GM12878 (cell line): ENCODE measurements at regions not wholly inside any gene's neighbourhood (a gene's known extent, or its start where the extent isn't known, plus 50 kb on each side); places are given as distances from the start of the nearest gene placed in this dataset.

Experiments
- ATAC-seq: fragments of 200-7000 bp; cut with Tn5 transposase; 3 replicates; pipeline ENCODE4 v1.9.1; 2020; ENCODE audit warnings: mild to moderate bottlenecking, moderate library complexity
- BruUV-seq: library from RNA; stranded (reverse); fragments of 400-500 nt; replicated peaks from 2 replicates; lab custom pipeline; 2021; lab: Mats Ljungman, UMichigan
- CTCF ChIA-PET: fragments of 300-600 bp; sonication (Branson Sonifier 250); formaldehyde crosslinking; extraction: SDS; loops from one replicate; lab custom pipeline; 2021; ENCODE audit warnings: inconsistent platforms; lab: Yijun Ruan, JAX
- POLR2A ChIA-PET: fragments of 350-600 bp; formaldehyde crosslinking; extraction: SDS; loops from one replicate; lab custom pipeline; 2021; ENCODE audit warnings: inconsistent platforms; lab: Charles Lee
- RAD21 ChIA-PET: fragments of 300-600 bp; sonication (Branson Sonifier 250); formaldehyde crosslinking; loops from one replicate; lab custom pipeline; 2023; ENCODE audit warnings: antibody characterized with exemption; ENCODE audit not compliant: unreplicated experiment; lab: Charles Lee
- SMC1A ChIA-PET: fragments of 300-600 bp; sonication (Branson Sonifier 250); formaldehyde crosslinking; loops from one replicate; lab custom pipeline; 2023; ENCODE audit not compliant: unreplicated experiment, uncharacterized antibody; lab: Charles Lee
- DNase-seq: peaks from one replicate; pipeline ENCODE4 v3.0.0-alpha.2; 2011; ENCODE audit warnings: low read depth, low spot score
- FAIRE-seq: peaks from 3 replicates; lab custom pipeline; 2011; peaks lifted over from hg19 to GRCh38; lab: Jason Lieb, UNC
- H2AFZ ChIP-seq: 2 replicates; pipeline ENCODE4 v1.6.0; 2011; ENCODE audit warnings: low read depth, low read length, control low read depth; ENCODE audit not compliant: control insufficient read depth
- H3K27ac ChIP-seq: 2 replicates; pipeline ENCODE4 v1.5.1; 2011; ENCODE audit warnings: control low read depth; ENCODE audit not compliant: control insufficient read depth, insufficient read depth
- H3K27me3 ChIP-seq, 2 experiments: replicated peaks in 1 of 2; 2 replicates each; pipeline versions ENCODE4 v1.6.0 to v1.6.1; 2011; ENCODE audit warnings: low read length in 1 of 2; ENCODE audit not compliant: control insufficient read depth in 2 of 2, insufficient read depth in 2 of 2
- H3K36me3 ChIP-seq, 2 experiments: 2 replicates each; pipeline ENCODE4 v1.5.1; 2011; ENCODE audit warnings: low read length in 1 of 2; ENCODE audit not compliant: control insufficient read depth in 2 of 2, insufficient read depth in 2 of 2
- H3K4me1 ChIP-seq: 2 replicates; pipeline ENCODE4 v1.6.1; 2011; ENCODE audit warnings: mild to moderate bottlenecking, low read length, moderate library complexity, mixed read lengths; ENCODE audit not compliant: control insufficient read depth, insufficient read depth
- H3K4me2 ChIP-seq: 2 replicates; pipeline ENCODE4 v1.6.0; 2011; ENCODE audit warnings: control low read depth; ENCODE audit not compliant: control insufficient read depth, insufficient read depth
- H3K4me3 ChIP-seq: fragments of 200-600 bp; sonication (generic); 2 replicates; pipeline ENCODE4 v1.5.1; 2016
- H3K79me2 ChIP-seq: 2 replicates; pipeline ENCODE4 v1.6.0; 2011; ENCODE audit warnings: low read length; ENCODE audit not compliant: control insufficient read depth, insufficient read depth
- H3K9ac ChIP-seq: 2 replicates; pipeline ENCODE4 v1.8.0; 2011; ENCODE audit warnings: low read length, control low read depth, mixed read lengths; ENCODE audit not compliant: control insufficient read depth, insufficient read depth
- H3K9me3 ChIP-seq: replicated peaks from 3 replicates; pipeline ENCODE4 v1.5.1; 2011; ENCODE audit warnings: mild to moderate bottlenecking, low read length; ENCODE audit not compliant: control insufficient read depth, insufficient read depth
- H4K20me1 ChIP-seq: 2 replicates; pipeline ENCODE4 v1.6.0; 2011; ENCODE audit not compliant: control insufficient read depth, insufficient read depth
- BCLAF1 ChIP-seq: fragments of 450-650 bp; IDR thresholded peaks from 2 replicates; pipeline ENCODE4 v1.6.1; 2017; ENCODE audit warnings: antibody characterized with exemption, mild to moderate bottlenecking, moderate library complexity
- CEBPZ ChIP-seq: fragments of 150-350 bp; IDR thresholded peaks from 2 replicates; pipeline ENCODE4 v1.6.1; 2016; ENCODE audit warnings: low read depth, low read length
- FOS ChIP-seq: IDR thresholded peaks from 3 replicates; pipeline ENCODE4 v1.6.1; 2011; ENCODE audit warnings: borderline replicate concordance; ENCODE audit not compliant: insufficient read length; ENCODE audit errors: extremely low read depth
- MEF2A ChIP-seq: IDR thresholded peaks from 2 replicates; pipeline ENCODE4 v1.6.1; 2011; ENCODE audit warnings: low read depth, mild to moderate bottlenecking, low read length, moderate library complexity; ENCODE audit not compliant: insufficient read depth
- WGBS: methylation state at CpG from one replicate; pipeline ENCODE4 v1.1.6; 2016; ENCODE audit warnings: low lambda C conversion rate; ENCODE audit not compliant: insufficient replicate concordance, insufficient coverage; ENCODE audit errors: missing lambda C conversion rate; 5-methylcytosine and 5-hydroxymethylcytosine counted together
- in situ Hi-C: fragments of 300-500 bp; cut with MboI; formaldehyde crosslinking; loops from 9 replicates; pipeline ENCODE4 v1.14.3; 2018; ENCODE audit warnings: mixed read lengths
- intact Hi-C: fragments of 100-400 bp; cut with micrococcal nuclease; formaldehyde crosslinking; loops from one replicate; pipeline ENCODE4 v1.14.2; 2022; ENCODE audit not compliant: unreplicated experiment

GRCh38 chr4:32840461-32841189, 2120.5 kb downstream of the PCDH7 start (continued):
- TF ChIP-seq BCLAF1: no peak

- 0% methylated on average over 1 of the region's 1 CpG for WGBS
- Histone ChIP-seq H3K27me3 (no peaks in the 10 kb centered on the region), H2AFZ (no peak overlapping the region), H3K36me3 (no peaks in the 10 kb centered on the region), H3K9ac (no peak overlapping the region), H3K4me2 (no peak overlapping the region), H3K4me3 (no peak overlapping the region), H3K4me1 (no peaks in the 10 kb centered on the region), H3K79me2 (no peaks in the 10 kb centered on the region), H3K9me3 (no peaks in the 10 kb centered on the region), H4K20me1 (no peaks in the 10 kb centered on the region), H3K27ac (no peak overlapping the region)
- intact Hi-C loops: loop anchor here (10.0 kb wide), 1 partner anchor 376 kb away; no protein-coding TSS in a partner anchor
- SMC1A ChIA-PET: interaction anchor here (0.7 kb wide), 1 partner anchor 649 kb away, joined by 3 read pairs; no protein-coding TSS in a partner anchor
- no peak for ATAC-seq
- no TSS peak for BruUV-seq
- no peak for DNase-seq
- in situ Hi-C loops: no loop called here
- POLR2A ChIA-PET: no interaction called here
- TF ChIP-seq CEBPZ (no peak), MEF2A (no peak), FOS (no peak)
- no peak for FAIRE-seq
- CTCF ChIA-PET: no interaction called here
- RAD21 ChIA-PET: no interaction called here
Observed at GRCh38 chr4:32841217-32841616, 2121.0 kb downstream of the PCDH7 start.
